HG03520 (cell line): ENCODE measurements at regions not wholly inside any gene's neighbourhood (a gene's known extent, or its start where the extent isn't known, plus 50 kb on each side); places are given as distances from the start of the nearest gene placed in this dataset.

Experiments used
- ATAC-seq: cut with Tn5 transposase; IDR thresholded peaks from one replicate; pipeline ENCODE4 v1.9.1; 2021; ENCODE audit warnings: mild to moderate bottlenecking, moderate library complexity; ENCODE audit not compliant: unreplicated experiment

DNA sequence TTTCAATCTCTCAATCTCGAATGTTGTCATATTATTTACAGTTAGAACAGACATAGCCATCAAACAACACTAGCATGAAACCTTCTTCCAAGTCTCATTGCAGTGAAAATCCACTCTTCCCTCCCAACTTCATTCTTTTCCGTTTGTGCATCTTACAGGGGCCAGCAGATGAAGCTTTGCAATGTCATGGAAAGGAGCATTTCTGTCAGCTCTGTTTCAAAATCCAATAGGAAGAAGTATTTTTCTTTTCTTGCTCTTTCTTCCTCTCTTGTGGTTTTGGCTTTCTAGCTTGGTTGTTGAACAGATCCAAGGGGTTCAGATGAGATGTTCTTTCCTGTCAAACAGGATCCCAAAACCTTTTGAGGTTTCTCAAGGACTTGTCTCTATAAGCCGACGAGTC, 416.6 kb downstream of the AEBP2 start:
- ATAC-seq = no peak

DNA sequence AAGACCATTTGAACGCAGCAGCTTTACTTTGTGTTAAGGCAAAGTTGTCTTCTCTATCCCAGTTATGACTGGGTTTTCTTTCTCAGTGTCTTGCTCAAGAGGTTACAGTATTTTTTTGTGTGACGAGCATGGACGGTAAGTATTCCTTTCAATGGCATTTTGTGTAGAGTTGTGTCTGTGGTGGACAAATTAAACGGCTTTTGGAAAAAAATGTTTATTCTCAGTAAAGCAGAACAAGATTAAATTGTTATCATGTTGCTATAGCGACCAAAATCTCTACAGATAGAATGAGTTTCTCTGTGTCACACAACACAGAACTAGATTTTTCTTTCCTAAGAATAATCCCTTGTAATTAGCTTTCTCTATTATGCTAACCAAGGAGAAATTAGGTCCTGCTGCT, 417.1 kb downstream of the AEBP2 start:
- ATAC-seq = no peak

DNA sequence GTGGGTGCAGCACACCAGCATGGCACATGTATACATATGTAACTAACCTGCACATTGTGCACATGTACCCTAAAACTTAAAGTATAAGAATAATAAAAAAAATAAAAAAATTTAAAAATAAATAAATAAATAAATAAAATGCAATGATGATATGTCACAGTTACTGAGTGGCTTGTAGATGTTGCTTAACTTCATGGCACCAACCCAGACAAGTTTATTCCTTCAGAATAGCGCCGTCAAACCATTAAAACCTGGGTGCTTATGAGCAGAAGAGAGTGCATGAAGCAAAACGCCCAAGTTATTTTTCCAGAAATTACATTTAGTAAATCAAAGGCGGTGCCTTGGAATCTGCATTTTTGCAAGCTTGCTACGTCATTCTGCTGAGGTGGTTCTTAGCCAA, 417.9 kb downstream of the AEBP2 start:
- no peak for ATAC-seq

DNA sequence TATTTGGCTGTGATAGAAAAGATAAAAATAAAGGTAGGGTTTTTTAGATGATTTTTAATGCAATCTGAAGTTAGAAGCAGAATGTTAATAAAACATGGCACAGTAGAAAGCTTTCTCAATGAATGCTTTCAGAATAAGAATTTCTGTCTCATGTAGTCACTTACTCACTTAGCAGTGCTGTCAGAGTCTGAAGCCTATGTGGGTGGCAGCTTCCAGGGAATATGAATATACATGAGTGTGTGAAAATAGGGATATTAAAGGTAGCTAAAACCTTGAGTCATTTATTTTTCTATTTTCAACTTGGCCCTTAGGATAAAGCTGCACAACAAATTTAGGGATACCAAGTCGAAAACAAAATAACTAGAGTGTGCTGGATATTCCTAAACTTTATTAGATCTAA, 427.9 kb downstream of the AEBP2 start:
- no peak for ATAC-seq

DNA sequence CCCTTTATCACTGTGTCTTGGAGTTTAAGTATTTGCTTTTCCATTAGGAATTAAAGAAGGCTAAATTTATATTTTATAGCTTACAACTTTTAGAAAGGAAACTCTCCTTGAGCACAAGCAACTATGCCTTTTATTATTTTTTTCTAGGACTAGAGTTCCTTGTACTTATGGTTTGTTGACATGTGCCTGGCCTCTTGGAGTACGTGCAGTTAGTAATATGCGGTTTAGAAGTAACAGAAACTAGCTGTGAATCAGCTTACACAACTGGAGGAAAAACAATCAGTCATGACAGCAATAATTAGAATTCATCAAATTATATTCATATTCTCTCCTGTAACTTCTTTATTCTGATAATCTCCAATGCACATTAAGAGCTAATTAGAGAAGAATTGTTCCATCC, 428.7 kb downstream of the AEBP2 start:
- no peak for ATAC-seq

- ATAC-seq = no peak
Observed at GRCh38 chr12:19869413-19869812, 430.1 kb downstream of the AEBP2 start.

GRCh38 chr12:19872621-19873540, 433.6 kb downstream of the AEBP2 start:
- no peak for ATAC-seq

- no peak for ATAC-seq
Observed at GRCh38 chr12:19880076-19880475, 440.8 kb downstream of the AEBP2 start.

- ATAC-seq = no peak
Observed at GRCh38 chr12:19880721-19881120, 441.4 kb downstream of the AEBP2 start.

DNA sequence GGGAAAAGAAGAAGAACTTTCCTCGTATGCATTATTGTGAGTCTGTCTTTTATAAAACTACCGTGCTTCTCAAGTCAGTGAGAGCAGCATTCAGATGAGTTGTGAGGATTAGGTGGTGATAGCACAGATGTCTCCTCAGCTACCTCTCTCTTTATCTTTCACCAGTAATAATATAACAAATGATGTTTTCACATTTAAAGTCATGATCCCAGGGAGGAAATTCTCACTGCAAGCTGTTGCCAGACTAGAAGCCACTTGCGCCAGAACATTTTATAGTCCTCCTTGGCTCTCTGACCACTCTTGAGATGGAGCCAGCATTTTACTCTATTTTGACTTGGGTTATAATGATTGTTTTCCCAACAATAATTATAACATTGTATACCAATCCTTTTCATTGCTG, 443.1 kb downstream of the AEBP2 start:
- no peak for ATAC-seq

GRCh38 chr12:19884021-19884492, 444.8 kb downstream of the AEBP2 start:
- ATAC-seq = no peak

- no peak for ATAC-seq
Observed at GRCh38 chr12:19885093-19885812, 446.0 kb downstream of the AEBP2 start.

DNA sequence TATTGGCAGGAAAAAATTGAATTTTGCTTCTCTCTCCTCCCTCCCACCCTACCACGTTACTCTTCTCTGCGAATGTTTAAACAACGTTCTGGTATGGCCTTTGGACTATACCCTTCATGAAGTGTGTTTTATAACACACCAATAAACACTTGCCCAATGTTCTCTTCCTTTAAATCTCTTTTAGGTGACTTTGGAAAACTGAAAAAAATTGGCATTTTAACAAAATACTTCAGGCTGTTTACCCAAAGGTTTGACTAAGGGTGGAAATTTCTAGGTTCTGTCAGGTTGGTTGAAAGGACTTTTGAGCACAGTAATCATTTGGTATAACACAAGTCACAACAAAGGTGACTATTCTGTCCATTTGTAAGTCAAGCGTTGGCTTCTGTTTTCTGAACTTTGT, 446.8 kb downstream of the AEBP2 start:
- ATAC-seq = no peak

GRCh38 chr12:19886639-19887064, 447.4 kb downstream of the AEBP2 start:
- no peak for ATAC-seq

GRCh38 chr12:19890024-19890423, 450.7 kb downstream of the AEBP2 start:
- ATAC-seq = no peak

DNA sequence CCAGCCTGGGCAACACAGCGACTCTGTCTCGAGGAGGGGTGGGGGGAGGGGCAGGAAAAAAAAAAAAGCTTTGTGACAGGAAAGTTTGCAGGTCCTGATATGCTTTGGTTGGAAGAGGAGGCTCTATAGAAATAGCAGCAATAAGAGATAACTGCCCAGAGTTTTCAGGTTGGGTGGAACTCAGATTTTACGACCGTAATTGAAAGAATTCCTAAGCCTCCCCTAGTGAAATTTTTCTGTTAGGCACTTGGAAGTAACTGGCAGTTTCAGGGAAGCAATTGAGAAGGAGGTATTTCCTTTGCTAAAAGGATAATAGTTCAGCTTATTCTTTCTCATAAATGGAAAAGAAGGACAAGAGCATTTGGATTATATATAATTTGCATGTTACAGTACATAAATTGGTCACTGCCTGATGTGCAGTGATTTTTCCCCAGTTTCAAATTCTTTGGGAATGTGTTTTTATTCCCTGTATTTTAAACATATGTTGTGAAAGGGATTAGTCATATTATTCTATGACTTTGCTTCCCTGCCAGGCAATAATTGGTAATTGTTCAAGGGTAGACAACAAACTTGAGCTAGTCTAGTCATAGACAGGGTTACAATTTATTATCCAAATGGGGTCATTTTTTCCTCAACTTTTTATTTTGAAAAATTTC, 452.8 kb downstream of the AEBP2 start:
- no peak for ATAC-seq

- no peak for ATAC-seq
Observed at GRCh38 chr12:19893514-19893913, 454.2 kb downstream of the AEBP2 start.

DNA sequence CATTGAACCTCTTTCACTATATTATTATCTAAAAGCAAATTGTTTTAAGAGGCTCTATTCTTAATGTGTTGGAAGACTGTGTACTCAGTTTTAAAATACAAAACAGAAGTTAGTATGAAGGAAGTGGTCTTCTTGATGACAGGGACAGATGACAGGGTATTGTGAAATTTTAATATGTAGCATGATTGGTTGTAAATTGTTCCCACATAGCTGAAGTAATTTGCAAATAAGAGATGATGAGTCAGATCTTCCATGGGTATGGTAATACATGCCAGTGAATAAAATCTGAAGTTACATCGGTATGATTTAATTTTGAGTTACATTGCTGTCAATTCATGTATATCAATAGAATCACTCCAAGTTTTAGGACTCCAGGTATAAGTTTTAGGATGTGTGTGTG, 454.8 kb downstream of the AEBP2 start:
- no peak for ATAC-seq

GRCh38 chr12:19894803-19895202, 455.5 kb downstream of the AEBP2 start:
- ATAC-seq = peak; percentile 84

DNA sequence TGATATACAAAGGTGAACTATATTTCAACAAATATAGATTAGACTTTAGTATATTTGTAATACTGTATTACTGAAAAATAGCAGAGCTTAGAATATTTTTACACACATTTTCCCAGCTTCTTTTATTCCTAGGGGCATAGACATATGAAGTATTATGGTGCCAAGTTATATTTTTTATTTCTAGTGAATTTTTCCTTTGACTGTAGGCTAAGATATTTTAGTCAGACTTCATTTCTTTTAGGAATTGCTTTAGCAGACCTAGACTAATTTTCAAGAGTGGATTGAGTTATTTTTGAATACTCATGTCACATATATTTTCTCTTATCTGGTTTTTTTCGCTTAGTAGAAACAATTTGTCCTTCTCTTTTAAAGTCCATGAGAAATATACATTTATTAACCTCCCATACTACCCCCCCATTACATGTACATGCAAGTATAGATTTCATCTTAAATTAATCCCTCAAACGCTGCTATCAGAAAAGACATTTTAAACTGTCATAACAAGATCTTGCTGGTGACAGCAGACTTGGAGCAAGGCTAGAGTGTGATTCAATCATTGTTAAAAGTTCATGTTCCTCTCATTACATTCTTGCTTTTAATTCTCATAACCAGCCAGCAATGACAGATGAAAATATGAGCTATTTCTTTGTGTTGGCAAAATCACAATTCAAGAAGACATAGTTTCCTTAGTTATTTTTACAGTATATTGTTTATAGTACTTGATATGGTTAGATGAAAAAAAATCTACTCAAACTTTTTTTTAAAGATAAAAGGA, 456.1 kb downstream of the AEBP2 start:
- no peak for ATAC-seq

- ATAC-seq = no peak
Observed at GRCh38 chr12:19896041-19896440, 456.7 kb downstream of the AEBP2 start.
